A549 (cell line): ENCODE measurements at regions not wholly inside any gene's neighbourhood (a gene's known extent, or its start where the extent isn't known, plus 50 kb on each side); places are given as distances from the start of the nearest gene placed in this dataset.

Experiments used
- CTCF ChIP-seq: fragments of >200 bp; sonication (Bioruptor Twin); formaldehyde crosslinking; IDR thresholded peaks from 3 replicates; pipeline ENCODE4 v1.5.1; 2016
- EP300 ChIP-seq, 2 experiments: fragments of >200 bp; sonication (Bioruptor Twin); formaldehyde crosslinking; IDR thresholded peaks; 2 replicates in 1 of 2; 3 replicates in 1 of 2; pipeline ENCODE4 v1.6.1; 2016 to 2017
- HMGXB4 ChIP-seq: fragments of 250-450 bp; sonication (Bioruptor Pico); IDR thresholded peaks from 2 replicates; pipeline ENCODE4 v1.5.0; 2021; ENCODE audit warnings: mild to moderate bottlenecking, moderate library complexity, borderline replicate concordance
- JUNB ChIP-seq: fragments of >200 bp; sonication (Bioruptor Twin); formaldehyde crosslinking; IDR thresholded peaks from 2 replicates; pipeline ENCODE4 v1.6.1; 2016
- MAX ChIP-seq: IDR thresholded peaks from 2 replicates; pipeline ENCODE4 v1.6.1; 2012
- REST ChIP-seq: fragments of 200-600 bp; sonication (generic); IDR thresholded peaks from 2 replicates; pipeline ENCODE4 v1.6.1; 2016; ENCODE audit warnings: antibody characterized with exemption, mild to moderate bottlenecking, moderate library complexity

DNA sequence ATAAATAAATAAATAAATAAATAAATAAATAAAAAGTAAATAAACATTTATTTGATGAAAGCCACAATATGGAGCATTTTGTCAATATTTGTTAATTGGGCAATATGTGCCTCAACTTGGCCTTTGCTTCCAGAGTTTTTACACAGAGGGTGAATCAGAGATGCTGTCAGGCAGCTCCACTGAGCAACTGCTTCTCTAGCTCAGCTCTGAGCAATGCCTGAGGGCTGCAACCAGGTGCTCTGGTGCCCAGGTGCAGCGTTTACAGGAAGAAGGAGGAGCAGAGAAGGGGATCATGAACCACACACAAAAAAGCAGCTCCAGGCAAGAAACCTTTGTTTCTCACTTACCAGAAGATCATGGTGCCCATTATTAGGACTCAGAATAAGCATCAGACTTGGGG, 876.2 kb upstream of the AUTS2 start:
- TF ChIP-seq CTCF (no peak), JUNB (no peak), HMGXB4 (no peak), MAX (no peak), REST (no peak), EP300 (IDR thresholded peaks at IDR 0.05) (no peak)
